SK-N-SH (cell line): ENCODE measurements at regions not wholly inside any gene's neighbourhood (a gene's known extent, or its start where the extent isn't known, plus 50 kb on each side); places are given as distances from the start of the nearest gene placed in this dataset.

Source experiments
- CTCF ChIA-PET: fragments of 300-600, 350-600 bp; formaldehyde crosslinking; extraction: SDS; loops from one replicate; lab custom pipeline; 2021; lab: Yijun Ruan, JAX
- POLR2A ChIA-PET: fragments of 350-600 bp; sonication (Branson Sonifier 250); formaldehyde crosslinking; extraction: SDS; loops from one replicate; lab custom pipeline; 2020; ENCODE audit warnings: antibody characterized with exemption, inconsistent platforms; lab: Yijun Ruan, JAX
- DNase-seq: peaks from one replicate; pipeline ENCODE4 v3.0.0; 2012
- H2AFZ ChIP-seq: fragments of 200-600 bp; sonication (generic); 2 replicates; pipeline ENCODE4 v1.8.1; 2016; ENCODE audit warnings: antibody characterized with exemption, mild to moderate bottlenecking, low read depth
- H3F3A ChIP-seq: fragments of 200-600 bp; sonication (generic); replicated peaks from 2 replicates; pipeline ENCODE3; 2016; ENCODE audit warnings: antibody characterized with exemption, mild to moderate bottlenecking; ENCODE audit not compliant: insufficient read depth
- H3K27ac ChIP-seq, 2 experiments: fragments of 200-500 bp in 1 of 2; fragments of 200-600 bp in 1 of 2; sonication (Bioruptor generic) in 1 of 2; sonication (generic), shearing (Covaris generic) in 1 of 2; 2 replicates each; pipeline versions ENCODE4 v1.5.1 to v1.6.1; 2014 to 2016; ENCODE audit warnings: low read depth in 2 of 2, inconsistent platforms in 1 of 2, low read length in 1 of 2, mild to moderate bottlenecking in 1 of 2, mixed read lengths in 1 of 2
- H3K27me3 ChIP-seq: fragments of 200-600 bp; sonication (generic), shearing (Covaris generic); 2 replicates; pipeline ENCODE4 v1.6.1; 2016; ENCODE audit warnings: mixed run types; ENCODE audit not compliant: insufficient read depth
- H3K36me3 ChIP-seq, 2 experiments: fragments of 200-500 bp in 1 of 2; fragments of 200-600 bp in 1 of 2; sonication (Bioruptor generic) in 1 of 2; sonication (generic) in 1 of 2; replicated peaks in 1 of 2; 2 replicates each; pipeline versions ENCODE3 to v1.5.1; 2014 to 2016; ENCODE audit warnings: low read length in 1 of 2, mild to moderate bottlenecking in 1 of 2; ENCODE audit not compliant: insufficient read depth in 2 of 2, control insufficient read depth in 1 of 2
- H3K4me1 ChIP-seq, 2 experiments: fragments of 200-500 bp in 1 of 2; fragments of 200-600 bp in 1 of 2; sonication (Bioruptor generic) in 1 of 2; sonication (generic), shearing (Covaris generic) in 1 of 2; 2 replicates each; pipeline versions ENCODE4 v1.5.1 to v1.6.1; 2014 to 2016; ENCODE audit warnings: low read depth in 1 of 2, low read length in 1 of 2, mixed run types in 1 of 2; ENCODE audit not compliant: insufficient read depth in 2 of 2, control insufficient read depth in 1 of 2
- H3K4me2 ChIP-seq: fragments of 200-600 bp; sonication (generic), shearing (Covaris generic); 2 replicates; pipeline ENCODE4 v1.6.1; 2017; ENCODE audit warnings: mixed run types
- H3K4me3 ChIP-seq, 2 experiments: fragments of 200-500 bp in 1 of 2; fragments of 200-600 bp in 1 of 2; sonication (Bioruptor generic) in 1 of 2; sonication (generic), shearing (Covaris generic) in 1 of 2; 2 replicates each; pipeline versions ENCODE4 v1.5.1 to v1.8.1; 2014 to 2016; ENCODE audit warnings: low read depth in 2 of 2, inconsistent platforms in 1 of 2, low read length in 1 of 2, mild to moderate bottlenecking in 1 of 2, mixed read lengths in 1 of 2, moderate library complexity in 1 of 2
- H3K79me2 ChIP-seq: fragments of 200-600 bp; sonication (generic); 2 replicates; pipeline ENCODE4 v1.8.1; 2017; ENCODE audit warnings: mild to moderate bottlenecking; ENCODE audit not compliant: insufficient read depth
- H3K9ac ChIP-seq: fragments of 200-600 bp; sonication (generic); 2 replicates; pipeline ENCODE4 v1.6.1; 2017; ENCODE audit warnings: mixed run types
- H3K9me2 ChIP-seq: fragments of 200-600 bp; sonication (generic); 2 replicates; pipeline ENCODE4 v1.6.1; 2017; ENCODE audit warnings: mixed run types
- H3K9me3 ChIP-seq: fragments of 200-600 bp; sonication (generic); 2 replicates; pipeline ENCODE4 v1.6.1; 2017; ENCODE audit warnings: mixed run types, mild to moderate bottlenecking, moderate library complexity
- H4K20me1 ChIP-seq: fragments of 200-600 bp; sonication (generic); 2 replicates; pipeline ENCODE4 v1.6.1; 2017; ENCODE audit warnings: mild to moderate bottlenecking, mixed run types; ENCODE audit not compliant: insufficient read depth
- EP300 ChIP-seq, 2 experiments: IDR thresholded peaks; 2 replicates each; pipeline versions ENCODE4 v1.4.0 to v1.6.1; 2012; ENCODE audit warnings: borderline replicate concordance in 1 of 2, low read depth in 1 of 2, low read length in 1 of 2
- FOSL2 ChIP-seq: IDR thresholded peaks from 2 replicates; pipeline ENCODE4 v1.4.0; 2012; ENCODE audit warnings: low read depth, mild to moderate bottlenecking, moderate library complexity, borderline replicate concordance
- POLR2AphosphoS5 ChIP-seq: IDR thresholded peaks from 2 replicates; pipeline ENCODE4 v1.6.1; 2012; ENCODE audit warnings: low read depth, low read length
- SIN3A ChIP-seq: IDR thresholded peaks from 2 replicates; pipeline ENCODE4 v1.6.1; 2012; ENCODE audit warnings: low read depth, mild to moderate bottlenecking, low read length, moderate library complexity, borderline replicate concordance
- TAF1 ChIP-seq: IDR thresholded peaks from 2 replicates; pipeline ENCODE4 v1.6.1; 2012; ENCODE audit warnings: low read depth, mild to moderate bottlenecking, low read length, moderate library complexity, borderline replicate concordance
- WGBS: methylation state at CpG from one replicate; pipeline ENCODE4 v1.1.6; 2017; ENCODE audit warnings: low lambda C conversion rate; 5-methylcytosine and 5-hydroxymethylcytosine counted together
- TF ChIP-seq, protein P1 (sequence below): IDR thresholded peaks from 2 replicates; pipeline ENCODE4 v1.4.0; 2012; ENCODE audit warnings: low read depth
- TF ChIP-seq, protein P2 (sequence below): IDR thresholded peaks from 2 replicates; pipeline ENCODE4 v1.6.1; 2012; ENCODE audit warnings: mild to moderate bottlenecking, low read depth, low read length, moderate library complexity
- TF ChIP-seq, protein P3 (sequence below): IDR thresholded peaks from 2 replicates; pipeline ENCODE4 v1.4.0; 2012; ENCODE audit warnings: low read depth, borderline replicate concordance
- TF ChIP-seq, protein P4 (sequence below): fragments of 150-350 bp; IDR thresholded peaks from 2 replicates; pipeline ENCODE4 v1.6.1; 2017; ENCODE audit warnings: antibody characterized with exemption, low read length, low read depth, borderline replicate concordance

DNA sequence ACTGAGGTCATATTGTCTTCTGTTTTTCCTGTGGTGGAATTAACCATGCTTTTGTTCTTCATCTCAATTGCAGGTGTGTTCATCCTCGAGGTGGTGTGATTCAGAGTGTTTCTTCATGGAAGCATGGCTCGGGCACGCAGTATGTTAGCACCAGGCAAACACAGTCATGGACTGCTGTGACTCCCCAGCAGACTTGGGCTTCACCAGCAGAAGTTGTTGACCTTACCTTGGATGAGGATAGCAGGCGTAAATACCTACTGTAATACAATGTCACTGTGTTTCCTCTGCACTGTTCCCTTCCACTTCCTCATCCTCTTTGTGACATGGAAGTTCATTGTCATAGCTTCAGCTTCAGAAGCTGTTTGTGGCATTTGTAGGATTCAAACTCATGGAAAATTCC, 158.7 kb downstream of the HAUS1 start:
- no peak overlapping the region for H3K4me3 ChIP-seq
- no peaks in the 10 kb centered on the region for H3K27me3 ChIP-seq
- no peak for DNase-seq
- H3K36me3 ChIP-seq, result peaks cover 19 to 37% of the 10 kb centered on the region in 2 experiments
- H3K79me2 ChIP-seq, result peaks cover 27% of the 10 kb centered on the region; the same call in 1 of the 2 replicates
- H4K20me1 ChIP-seq, result no peaks in the 10 kb centered on the region
- ChIA-PET POLR2A (no interaction called here), CTCF (interaction anchor here (1.0 to 1.4 kb wide), 2 partner anchors 19 to 395 kb away, joined by 3 to 5 read pairs; no protein-coding TSS in a partner anchor)
- no peak overlapping the region for H3K27ac ChIP-seq
- no peaks in the 10 kb centered on the region for H3K9me2 ChIP-seq
- no peak overlapping the region for H2AFZ ChIP-seq
- no peaks in the 10 kb centered on the region for H3K9me3 ChIP-seq
- H3K4me1 ChIP-seq, result peaks cover 0 to 31% of the 10 kb centered on the region in 2 experiments; a peak in 2 of 4 replicates
- H3F3A ChIP-seq, result peaks cover 20% of the 10 kb centered on the region
- H3K4me2 ChIP-seq, result no peak overlapping the region
- TF ChIP-seq, protein P1, sequence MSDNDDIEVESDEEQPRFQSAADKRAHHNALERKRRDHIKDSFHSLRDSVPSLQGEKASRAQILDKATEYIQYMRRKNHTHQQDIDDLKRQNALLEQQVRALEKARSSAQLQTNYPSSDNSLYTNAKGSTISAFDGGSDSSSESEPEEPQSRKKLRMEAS, result no peak
- TF ChIP-seq TAF1 (no peak), FOSL2 (no peak), POLR2AphosphoS5 (no peak), SIN3A (no peak)
- TF ChIP-seq, protein P2, sequence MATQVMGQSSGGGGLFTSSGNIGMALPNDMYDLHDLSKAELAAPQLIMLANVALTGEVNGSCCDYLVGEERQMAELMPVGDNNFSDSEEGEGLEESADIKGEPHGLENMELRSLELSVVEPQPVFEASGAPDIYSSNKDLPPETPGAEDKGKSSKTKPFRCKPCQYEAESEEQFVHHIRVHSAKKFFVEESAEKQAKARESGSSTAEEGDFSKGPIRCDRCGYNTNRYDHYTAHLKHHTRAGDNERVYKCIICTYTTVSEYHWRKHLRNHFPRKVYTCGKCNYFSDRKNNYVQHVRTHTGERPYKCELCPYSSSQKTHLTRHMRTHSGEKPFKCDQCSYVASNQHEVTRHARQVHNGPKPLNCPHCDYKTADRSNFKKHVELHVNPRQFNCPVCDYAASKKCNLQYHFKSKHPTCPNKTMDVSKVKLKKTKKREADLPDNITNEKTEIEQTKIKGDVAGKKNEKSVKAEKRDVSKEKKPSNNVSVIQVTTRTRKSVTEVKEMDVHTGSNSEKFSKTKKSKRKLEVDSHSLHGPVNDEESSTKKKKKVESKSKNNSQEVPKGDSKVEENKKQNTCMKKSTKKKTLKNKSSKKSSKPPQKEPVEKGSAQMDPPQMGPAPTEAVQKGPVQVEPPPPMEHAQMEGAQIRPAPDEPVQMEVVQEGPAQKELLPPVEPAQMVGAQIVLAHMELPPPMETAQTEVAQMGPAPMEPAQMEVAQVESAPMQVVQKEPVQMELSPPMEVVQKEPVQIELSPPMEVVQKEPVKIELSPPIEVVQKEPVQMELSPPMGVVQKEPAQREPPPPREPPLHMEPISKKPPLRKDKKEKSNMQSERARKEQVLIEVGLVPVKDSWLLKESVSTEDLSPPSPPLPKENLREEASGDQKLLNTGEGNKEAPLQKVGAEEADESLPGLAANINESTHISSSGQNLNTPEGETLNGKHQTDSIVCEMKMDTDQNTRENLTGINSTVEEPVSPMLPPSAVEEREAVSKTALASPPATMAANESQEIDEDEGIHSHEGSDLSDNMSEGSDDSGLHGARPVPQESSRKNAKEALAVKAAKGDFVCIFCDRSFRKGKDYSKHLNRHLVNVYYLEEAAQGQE, result no peak
- no peak overlapping the region for H3K9ac ChIP-seq
- 98% methylated on average over 4 of the region's 4 CpGs for WGBS

DNA sequence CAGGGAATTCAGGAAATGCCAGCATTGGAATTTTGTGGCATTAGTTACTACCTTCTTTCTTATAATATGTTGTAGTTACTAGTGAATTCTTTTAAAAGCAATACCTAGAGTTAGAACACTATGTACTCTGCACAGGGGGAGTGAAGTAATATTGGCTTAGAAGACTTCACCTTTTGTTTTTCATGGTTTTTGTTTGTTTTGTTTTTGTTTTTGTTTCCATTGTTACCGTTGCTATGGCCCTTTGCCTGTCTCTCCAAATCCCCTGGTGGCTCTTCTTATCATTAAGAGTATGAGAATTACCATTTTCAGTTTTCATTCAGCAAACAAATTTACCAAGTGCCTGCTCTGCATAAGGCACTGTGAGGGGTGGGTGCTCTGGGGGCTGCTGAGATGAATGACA, 160.1 kb downstream of the HAUS1 start:
- no peak for DNase-seq
- Histone ChIP-seq H3K27ac (peak overlapping the region in 1 of 2 experiments; percentile 23; a peak in 2 of 4 replicates), H3K79me2 (peaks cover 15% of the 10 kb centered on the region; the same call in 1 of the 2 replicates), H3F3A (peaks cover 20% of the 10 kb centered on the region), H3K4me2 (no peak overlapping the region), H3K27me3 (no peaks in the 10 kb centered on the region), H3K9ac (no peak overlapping the region), H3K4me3 (no peak overlapping the region), H3K9me2 (no peaks in the 10 kb centered on the region), H4K20me1 (no peaks in the 10 kb centered on the region), H3K4me1 (peaks cover 0 to 31% of the 10 kb centered on the region in 2 experiments; a peak in 2 of 4 replicates), H3K9me3 (no peaks in the 10 kb centered on the region), H3K36me3 (peaks cover 19 to 46% of the 10 kb centered on the region in 2 experiments), H2AFZ (no peak overlapping the region)
- ChIA-PET POLR2A (no interaction called here), CTCF (interaction anchor here (0.7 to 3.6 kb wide), 4 partner anchors 17 to 235 kb away, joined by 3 to 12 read pairs (median 8); a partner anchor contains a TSS)
- TF ChIP-seq EP300 (IDR thresholded peaks at IDR 0.05; ENCODE audit: borderline replicate concordance in 1 of 2, low read depth in 1 of 2, low read length in 1 of 2) (no peak), FOSL2 (no peak)
- TF ChIP-seq, protein P3, sequence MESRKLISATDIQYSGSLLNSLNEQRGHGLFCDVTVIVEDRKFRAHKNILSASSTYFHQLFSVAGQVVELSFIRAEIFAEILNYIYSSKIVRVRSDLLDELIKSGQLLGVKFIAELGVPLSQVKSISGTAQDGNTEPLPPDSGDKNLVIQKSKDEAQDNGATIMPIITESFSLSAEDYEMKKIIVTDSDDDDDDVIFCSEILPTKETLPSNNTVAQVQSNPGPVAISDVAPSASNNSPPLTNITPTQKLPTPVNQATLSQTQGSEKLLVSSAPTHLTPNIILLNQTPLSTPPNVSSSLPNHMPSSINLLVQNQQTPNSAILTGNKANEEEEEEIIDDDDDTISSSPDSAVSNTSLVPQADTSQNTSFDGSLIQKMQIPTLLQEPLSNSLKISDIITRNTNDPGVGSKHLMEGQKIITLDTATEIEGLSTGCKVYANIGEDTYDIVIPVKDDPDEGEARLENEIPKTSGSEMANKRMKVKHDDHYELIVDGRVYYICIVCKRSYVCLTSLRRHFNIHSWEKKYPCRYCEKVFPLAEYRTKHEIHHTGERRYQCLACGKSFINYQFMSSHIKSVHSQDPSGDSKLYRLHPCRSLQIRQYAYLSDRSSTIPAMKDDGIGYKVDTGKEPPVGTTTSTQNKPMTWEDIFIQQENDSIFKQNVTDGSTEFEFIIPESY, result no peak
- TF ChIP-seq, protein P4, sequence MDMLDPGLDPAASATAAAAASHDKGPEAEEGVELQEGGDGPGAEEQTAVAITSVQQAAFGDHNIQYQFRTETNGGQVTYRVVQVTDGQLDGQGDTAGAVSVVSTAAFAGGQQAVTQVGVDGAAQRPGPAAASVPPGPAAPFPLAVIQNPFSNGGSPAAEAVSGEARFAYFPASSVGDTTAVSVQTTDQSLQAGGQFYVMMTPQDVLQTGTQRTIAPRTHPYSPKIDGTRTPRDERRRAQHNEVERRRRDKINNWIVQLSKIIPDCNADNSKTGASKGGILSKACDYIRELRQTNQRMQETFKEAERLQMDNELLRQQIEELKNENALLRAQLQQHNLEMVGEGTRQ, result no peak
- WGBS, result 94% methylated on average over 1 of the region's 1 CpG
